Stimulated activated CD8-positive, alpha-beta memory T cell treated with anti-CD3 and anti-CD28 coated beads, Interleukin-12 subunit alpha, Interleukin-12 subunit beta, amount 100 ng/mL, for 1 hour (primary cell): ENCODE measurements at regions not wholly inside any gene's neighbourhood (a gene's known extent, or its start where the extent isn't known, plus 50 kb on each side); places are given as distances from the start of the nearest gene placed in this dataset.
"Not testable (repeated sequence)": the region's sequence is repeated elsewhere in the genome, so short reads cannot be mapped to it uniquely, and the experiment has no call there.

ENCODE experiments used
- DNase-seq: peaks from one replicate; pipeline ENCODE4 v3.0.0-alpha.2; 2020; ENCODE audit warnings: low read depth

DNA sequence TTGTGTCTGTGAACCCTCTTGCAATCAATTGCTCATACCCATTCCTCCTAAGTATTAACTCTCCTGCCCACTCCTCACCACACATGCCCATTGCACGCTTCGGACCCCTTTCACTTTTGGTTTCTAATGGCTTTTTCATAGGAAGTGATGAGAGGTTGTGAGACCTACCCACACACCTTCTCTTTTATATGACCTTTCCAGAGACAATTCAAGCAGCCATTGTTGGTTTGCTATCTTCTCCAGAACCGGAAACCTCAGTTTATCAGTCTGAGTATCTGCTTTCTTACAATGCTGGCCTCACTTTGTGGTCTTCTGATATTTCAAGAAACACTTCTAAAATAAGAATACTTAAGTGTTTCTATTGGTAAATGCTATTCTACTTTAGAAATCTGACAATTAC is 1550.8 kb upstream of the SLC10A2 start:
- DNase-seq, result no peak

DNA sequence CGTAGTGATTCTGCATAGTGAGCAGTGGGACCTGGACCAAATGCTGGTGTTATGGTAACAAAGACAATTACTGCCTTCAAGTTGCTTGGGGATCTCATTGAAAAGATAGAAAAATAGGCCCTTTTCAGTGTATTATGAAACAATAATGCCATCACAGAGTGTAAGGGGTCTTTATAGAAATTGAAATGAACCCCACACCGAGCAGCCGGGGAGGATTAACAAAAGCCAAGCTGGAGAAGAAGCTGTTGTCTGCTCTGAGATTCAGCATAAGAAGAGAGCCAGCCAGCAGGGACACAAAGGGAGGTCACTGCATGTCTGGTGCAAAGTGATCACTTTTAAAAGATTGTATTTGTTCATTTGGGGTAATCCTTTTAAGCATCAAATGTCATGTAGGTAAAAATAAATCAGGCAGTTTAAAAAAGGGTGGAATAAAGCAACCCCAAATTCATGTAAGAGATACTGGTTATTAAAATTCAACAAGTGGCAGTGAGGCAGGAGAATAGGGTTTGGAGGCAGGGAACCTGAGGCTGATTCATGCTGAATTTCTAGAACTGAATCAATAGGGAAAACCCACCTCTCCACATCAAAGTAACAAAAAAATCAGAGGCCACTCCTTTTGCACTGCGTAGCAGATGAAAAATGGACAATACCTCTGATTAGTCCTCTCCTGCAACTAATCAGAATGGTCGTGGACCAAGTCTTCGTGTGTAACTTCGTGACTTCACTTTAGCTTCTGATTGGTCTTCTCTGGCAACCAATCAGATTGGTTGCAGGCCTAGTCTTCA is 1548.3 kb upstream of the SLC10A2 start:
- no peak for DNase-seq

DNA sequence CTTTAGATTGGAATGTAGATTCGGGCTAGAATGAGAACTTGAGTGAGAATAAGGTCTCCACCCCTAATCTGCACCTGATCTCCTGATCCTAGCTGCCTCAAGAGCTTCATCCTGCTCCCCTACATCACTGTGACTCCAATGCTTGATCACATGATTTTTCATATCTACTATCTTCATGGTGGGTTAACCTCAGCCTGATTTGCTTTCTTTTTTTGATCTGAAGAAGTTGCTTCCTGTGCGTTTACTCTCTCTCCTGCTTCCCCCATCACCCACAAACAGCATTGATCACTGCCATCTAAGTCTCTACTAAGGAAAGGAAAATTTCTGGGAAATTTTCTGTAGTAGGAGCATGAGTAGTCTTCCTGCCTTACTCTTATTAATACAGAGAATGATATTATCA is 1542.1 kb upstream of the SLC10A2 start:
- no peak for DNase-seq

DNA sequence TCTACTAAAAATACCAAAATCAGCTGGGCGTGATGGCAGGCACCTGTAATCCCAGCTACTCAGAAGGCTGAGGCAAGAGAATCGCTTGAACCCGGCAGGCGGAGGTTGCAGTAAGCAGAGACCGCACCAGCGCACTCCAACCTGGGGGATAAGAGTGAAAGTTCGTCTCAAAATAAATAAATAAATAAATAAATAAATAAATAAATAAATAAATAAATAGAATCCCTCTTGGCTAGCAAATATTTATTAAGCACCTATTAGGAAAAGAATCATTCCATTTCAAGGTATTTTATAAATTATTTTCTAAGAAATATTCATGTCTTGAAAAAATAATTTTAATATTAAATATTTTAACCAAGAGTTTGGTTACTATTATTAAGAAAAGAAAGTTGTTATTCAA is 1539.2 kb upstream of the SLC10A2 start:
- not testable (repeated sequence) for DNase-seq

DNA sequence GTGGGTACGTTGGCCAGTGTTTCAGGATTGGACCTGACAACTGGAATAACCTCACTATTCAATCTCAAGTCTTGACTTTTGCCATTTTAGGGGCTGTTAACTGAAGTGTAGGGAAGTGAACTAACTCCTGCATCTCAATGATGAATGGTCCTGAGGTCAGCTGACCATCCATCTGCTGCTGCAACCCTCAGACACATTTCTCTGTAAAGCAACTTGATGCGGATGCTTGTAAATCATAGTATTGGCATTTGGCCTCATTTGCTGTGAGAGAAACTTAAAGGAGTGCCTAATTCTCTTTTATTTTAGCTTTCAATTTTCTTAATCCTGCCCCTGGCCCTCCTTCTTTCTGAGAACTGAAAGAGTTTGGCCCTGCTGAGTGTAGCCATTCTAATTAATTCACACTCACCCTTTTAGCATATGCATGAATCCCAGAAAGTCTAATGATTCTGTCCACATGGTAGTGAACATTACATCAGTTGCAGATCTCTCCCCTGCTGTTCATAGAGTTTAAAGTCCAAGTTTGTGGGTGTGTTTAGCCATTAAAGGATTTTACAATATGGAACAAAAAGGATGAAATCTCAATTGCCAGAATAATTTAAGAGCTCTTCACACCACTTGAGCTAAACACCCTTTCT is 1531.4 kb upstream of the SLC10A2 start:
- DNase-seq, result no peak

DNA sequence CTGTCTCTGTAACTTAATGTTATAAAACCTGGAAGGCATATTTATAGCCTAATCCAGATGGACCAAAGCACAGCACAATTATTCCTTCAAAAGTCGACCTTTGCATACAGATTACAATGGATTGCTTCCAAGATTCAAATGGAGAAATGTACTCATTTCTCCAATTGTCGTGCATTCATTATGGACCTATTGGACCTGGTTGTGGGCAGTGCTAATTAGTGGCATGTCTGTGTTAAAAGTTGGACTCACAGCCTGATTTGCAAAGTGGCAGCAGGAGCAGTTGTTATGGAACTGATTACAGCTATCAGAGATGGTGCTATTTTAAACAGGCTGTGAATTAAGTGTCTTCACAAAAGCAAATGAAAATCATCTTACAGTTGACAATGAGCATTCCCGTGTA is 1529.3 kb upstream of the SLC10A2 start:
- DNase-seq, result no peak

DNA sequence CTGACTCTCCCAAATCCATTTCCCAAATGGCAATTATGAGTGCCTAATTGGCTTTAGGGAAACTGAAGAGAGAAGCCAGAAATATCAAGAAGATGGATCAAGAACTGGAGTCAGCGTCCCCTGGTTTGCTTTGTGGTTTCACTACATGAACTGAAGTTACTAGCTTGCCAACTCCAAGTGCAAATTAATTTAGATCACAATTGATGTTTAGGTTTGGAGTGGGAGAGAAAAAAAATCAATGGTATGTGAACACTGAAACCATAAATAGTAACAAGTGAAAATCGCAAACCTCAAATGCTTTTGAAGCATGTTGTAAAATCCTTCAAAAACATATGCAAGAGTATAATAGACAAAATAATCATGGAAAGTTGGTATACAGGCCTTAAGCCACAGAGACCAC is 1528.6 kb upstream of the SLC10A2 start:
- no peak for DNase-seq

DNA sequence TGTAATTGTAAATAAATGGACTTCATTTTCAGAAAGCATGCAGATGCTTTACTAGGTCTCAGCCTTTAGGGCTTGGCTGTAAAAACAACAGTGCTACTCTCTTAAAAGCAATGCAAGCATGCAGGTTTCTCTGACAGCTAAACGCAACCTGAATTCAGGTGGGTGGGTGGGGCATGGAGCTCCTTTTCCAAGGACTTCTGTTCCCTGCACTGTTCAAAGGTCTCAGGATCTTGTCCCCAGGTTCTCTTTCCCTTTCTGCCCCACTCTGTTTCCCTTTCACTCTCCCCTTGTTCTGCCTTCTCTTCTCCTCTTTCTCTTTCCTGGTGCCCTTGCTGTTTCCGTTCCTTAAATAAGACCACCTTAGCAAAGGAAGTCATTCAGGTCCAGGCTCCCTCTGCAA is 1527.5 kb upstream of the SLC10A2 start:
- DNase-seq, result no peak

DNA sequence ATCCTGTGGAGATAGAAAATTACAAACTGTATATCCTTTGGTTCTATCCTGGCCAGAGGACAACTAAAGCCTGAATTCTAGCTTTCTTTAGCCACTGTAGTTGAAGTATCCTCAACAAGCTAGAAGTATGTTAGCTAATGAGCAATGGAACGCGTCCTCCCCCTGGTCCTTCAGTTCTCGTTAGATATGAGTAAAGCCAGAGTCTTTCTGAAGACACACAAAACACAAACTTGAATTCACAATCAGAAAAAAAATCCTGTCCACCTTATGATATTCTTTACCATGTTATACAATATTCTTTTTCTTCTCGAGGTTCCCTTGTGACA is 1527.0 kb upstream of the SLC10A2 start:
- no peak for DNase-seq

DNA sequence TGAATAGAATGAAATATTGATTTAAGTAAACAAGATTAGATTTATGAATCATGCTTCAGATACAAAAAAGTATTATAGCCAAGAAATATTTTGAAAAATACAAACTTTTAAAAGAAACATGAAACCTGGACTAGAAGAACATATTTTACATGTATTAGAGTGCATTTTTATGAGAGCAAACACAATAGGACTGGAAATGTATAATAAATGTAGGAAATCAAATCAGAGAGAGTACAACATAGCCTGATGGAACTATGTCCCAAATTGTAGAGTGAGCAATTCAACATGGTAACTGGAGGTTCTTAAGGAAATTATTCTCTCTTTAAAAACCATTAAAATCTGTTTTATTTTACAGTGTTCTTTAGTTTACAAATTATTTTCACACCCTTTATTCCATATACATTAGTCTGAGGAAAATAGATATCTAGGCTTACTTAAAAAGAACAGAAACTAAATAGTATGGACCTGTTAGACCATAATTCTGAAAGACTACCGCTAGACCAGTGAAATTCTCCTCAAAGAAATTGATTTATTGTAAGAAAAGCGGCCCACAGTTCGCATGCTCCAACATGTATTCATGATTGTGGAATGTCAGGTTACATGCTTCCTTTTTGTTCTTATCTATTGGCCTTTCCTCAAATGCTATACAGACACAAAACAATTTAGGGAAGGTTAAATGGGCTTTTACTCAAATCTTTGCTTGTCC is 1526.5 kb upstream of the SLC10A2 start:
- DNase-seq, result no peak

DNA sequence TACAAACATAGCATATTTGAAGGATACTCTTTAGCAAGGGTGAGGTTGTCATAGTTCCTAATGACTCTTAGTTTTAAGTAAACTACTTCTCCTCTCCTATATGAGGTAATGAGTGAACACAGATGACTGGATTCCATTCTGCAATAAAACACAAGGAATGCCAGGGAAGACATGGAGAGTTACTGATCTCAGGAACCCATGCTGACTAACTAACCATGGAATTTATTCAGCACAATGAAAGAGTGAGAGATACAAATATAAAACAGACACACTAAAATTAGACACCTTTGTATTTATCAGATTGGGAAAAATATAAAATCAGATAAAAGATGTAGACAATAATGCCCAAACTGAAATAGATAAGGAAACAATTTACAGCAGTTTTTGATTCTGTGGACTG is 1525.9 kb upstream of the SLC10A2 start:
- no peak for DNase-seq

DNA sequence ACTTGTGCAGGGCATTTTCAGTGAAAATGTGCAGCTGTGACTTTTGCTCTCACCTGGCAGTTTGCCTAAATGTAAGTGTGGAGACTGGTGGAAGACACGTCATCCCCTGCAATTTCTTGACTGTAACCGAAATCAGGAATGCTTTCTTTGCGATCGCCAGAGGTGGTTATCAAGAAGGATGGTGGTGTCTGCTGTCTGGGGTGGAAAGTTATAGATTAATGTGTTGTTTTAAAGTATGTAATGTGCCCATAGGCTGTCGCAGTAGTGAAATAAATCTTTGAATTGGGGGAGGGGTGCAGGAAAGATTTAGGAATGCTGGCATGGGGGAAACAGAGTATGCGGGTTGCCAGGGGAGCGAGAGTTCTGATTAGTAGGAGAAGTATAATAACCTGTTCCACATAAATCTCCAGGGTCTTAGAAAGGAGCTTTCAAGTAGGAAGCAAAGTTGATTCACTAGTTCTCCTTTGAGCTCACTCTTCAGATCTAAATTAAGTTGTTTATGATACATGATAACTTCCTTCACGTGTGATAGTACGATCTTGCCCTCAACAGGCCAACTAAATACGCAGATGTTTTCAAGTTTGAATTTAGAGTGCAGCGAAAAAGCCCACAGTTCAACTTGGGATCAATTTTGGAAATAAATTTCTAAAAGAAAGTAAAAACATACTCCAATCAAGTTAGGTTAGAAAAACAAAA is 1520.0 kb upstream of the SLC10A2 start:
- no peak for DNase-seq

DNA sequence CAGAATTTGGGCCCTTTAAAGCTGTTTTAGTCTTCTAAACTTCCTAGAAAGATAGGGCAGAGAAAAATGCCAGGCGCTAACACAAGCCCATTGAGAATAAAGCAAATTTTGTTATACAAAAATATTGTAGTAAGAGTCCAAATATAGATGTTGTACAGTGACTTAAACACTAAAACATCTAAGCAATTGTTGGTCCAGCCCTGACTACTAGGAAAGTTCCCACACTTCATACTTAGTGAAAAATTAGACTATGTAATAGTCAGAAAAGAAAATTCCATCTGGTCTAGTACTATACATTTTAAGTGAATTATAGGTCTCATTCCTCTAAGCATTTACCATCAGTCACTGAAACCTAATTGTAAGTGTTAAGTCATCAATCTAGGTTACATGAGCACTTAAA is 1518.3 kb upstream of the SLC10A2 start:
- no peak for DNase-seq

DNA sequence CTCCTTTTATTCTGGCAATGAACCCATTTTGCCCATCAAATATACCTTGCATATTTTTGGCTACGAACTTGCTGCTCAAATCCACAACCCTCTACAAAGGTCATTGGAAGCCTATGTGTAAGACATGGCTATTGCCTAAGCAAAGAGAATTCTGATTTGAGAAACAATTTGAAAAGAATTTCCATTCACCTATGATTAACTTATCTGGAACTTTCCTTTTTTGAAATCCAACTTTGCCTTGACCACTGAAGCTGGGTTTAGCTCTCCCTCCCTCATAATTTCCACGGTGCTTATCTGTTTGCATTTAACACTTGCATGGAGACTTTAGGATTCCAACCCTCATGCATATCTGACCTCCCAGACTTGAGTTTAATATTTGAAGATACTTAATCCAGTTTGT is 1514.7 kb upstream of the SLC10A2 start:
- no peak for DNase-seq

DNA sequence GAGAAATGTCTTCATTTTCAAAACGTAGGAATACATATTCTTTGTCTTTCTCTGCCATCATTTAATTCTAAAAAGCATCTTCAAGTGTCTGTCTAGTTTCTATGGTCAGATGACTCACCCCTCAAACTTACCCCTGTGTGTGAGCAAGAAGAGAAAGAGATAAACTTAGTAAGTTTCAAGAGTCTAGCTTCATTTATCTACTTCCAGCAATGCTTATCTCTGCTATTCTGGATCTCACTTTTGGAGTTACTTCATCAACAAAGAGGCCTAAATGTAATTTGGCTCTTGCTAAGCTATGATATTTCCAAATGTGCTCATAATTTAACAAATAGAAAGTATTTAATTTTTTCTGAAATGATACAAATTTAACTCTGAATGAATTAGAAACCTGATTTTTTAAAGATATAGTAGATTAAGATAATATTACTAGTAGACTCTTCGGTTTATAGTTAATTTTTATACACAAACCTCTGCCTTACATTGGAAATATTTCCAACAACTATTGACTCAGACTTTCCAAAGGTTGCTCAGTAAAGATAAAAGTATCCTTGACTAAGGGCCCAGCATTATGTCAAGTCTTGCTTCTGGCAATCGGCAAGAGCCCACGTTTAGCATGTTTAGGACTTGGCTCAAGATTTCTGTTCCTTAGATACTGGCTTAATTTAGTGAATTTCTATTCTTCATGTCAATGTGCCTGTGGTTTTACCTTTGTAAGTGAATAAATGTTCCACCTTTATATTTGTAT is 1511.0 kb upstream of the SLC10A2 start:
- no peak for DNase-seq

DNA sequence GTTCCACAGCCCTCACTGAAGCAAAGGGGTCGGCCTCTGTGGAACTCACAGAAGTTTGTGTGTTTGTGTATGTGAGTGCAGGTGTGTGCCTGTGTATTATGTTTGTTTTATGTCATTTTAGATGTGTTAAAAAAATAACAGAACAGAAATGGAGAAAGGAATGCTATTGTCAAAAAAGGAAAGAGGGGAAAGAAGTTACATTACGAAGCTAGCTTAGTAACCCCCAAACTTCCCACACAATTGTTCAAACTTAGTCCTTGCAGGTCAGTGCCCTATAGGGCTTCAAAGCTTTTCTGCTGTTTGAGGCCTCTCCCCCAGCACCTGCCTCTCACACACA is 1505.6 kb upstream of the SLC10A2 start:
- DNase-seq, result no peak

DNA sequence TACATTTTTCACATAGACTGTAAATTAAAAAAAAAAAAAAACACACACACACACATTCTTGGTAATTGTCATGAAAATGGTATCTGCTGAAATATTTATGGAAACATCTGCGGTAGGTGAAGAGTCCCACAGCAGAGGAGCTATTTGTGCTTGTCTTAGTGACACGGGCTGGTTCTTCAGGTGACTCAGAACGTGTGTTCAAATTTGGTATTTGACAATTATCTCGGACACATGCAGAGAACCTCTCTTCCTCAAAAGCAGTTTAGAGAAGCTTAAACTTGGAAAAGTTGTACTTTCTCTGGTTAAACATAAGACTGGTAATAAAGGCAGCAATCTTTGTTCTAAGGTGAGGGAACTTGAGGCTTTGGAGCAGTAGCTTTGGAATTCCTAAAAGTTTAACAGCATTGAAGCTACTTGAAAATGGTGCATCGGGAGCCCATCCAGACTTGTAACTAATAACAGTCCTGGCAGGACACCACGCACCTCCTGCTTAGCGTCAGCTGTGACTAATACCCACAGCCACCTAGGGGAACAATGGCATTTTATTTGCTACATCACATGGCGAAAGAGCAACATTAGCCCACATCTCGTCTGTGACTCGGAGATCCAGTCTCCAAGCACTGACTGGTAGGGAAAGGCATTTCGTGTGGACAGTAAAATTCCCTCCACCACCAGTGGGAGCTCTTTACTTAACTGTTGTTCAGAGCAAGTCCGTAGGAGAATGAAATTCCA is 1505.1 kb upstream of the SLC10A2 start:
- DNase-seq, result no peak

DNA sequence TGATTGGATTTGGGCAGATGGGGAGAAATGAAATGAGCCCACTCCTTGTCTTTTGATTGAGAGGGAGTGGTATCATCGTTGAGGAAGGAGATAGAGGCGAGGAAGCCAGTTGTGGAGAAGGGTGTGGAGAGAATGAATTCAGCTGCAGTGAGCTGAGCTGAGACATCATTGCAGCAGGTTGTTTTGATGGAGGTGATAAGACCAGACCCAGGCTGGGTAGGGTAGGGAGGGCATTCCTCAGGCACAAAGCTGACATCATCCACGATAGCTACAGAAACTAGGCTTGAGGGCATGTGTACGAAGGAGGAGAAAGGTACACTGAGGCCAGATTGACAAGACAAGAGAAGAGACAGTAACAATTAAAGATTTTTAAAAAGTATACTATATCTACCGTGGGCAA is 1500.9 kb upstream of the SLC10A2 start:
- no peak for DNase-seq

DNA sequence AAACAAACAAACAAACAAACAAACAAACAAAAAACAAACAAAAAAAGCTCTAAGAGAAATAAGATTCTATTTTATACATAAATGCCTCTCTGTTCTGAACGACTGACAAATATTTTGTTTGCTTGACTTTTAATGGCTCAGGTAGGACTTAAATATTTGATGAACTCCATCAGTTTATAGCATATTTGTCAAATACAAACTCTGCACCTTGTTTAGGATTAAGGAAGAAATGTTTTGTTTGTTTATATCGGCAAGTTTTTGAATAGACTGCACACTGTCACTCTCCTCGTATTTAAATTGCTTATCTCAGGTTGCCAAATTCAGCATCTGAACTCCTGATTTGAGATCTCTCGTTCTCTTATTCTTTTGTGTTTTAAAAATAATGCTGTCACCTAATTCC is 1499.7 kb upstream of the SLC10A2 start:
- no peak for DNase-seq

DNA sequence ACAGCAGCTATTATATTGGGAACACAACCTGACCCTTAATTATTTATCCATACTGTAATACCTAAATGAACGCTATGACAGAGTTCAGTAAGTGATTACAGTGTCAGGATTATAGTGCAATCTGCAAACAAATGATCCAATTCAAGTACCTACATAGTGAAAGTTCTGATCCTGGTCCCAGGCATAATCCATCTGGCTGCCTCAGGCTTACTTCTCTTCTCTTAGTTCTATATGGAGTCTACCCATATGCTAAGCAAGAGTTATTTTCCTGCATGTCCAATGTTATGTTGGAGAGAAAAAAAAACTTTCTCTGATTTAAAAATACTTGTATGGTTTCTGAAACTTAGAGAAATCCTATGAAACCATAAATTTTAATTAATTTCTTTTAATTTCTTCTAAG is 1487.7 kb upstream of the SLC10A2 start:
- DNase-seq, result no peak

DNA sequence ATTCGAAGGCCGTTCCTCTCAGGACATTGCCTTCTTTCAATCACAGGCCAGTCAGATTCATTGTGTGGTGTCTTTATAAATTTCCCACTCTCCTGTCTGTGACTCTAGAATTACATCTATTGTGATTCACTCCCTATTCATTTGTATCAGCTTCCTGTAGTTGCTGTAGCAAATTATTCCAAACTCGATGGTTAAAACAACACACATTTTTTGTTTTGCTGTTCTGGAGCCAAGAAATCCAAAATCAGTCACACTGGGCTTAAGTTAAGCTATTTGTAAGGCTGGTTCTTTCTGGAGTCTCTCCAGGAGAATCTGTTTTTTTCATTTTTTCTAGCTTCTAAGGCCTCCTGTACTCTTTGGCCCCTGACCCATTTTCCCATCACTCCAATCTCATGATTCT is 1487.0 kb upstream of the SLC10A2 start:
- DNase-seq, result no peak

DNA sequence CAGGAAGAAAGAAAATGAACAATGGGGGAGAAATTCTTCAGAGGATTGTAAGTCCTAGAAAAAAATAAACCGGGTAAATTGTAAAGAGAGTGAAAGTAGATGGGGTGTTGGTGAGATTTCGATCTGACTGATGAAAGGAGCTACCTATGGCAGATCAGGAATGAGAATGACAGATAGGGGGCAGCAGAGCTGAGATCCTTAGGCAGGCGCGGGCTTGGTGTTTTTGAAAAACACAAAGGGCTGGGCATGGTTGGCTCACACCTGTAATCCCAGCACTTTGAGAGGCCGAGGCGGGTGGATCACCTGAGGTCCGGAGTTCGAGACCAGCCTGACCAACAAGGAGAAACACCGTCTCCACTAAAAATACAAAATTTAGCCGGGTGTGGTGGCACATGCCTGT is 1468.6 kb upstream of the SLC10A2 start:
- no peak for DNase-seq
